HepG2 (cell line): ENCODE measurements at regions not wholly inside any gene's neighbourhood (a gene's known extent, or its start where the extent isn't known, plus 50 kb on each side); places are given as distances from the start of the nearest gene placed in this dataset.

Source experiments
- ATAC-seq: fragments of 200-7000 bp; cut with Tn5 transposase; 3 replicates; pipeline ENCODE4 v1.9.1; 2020; ENCODE audit warnings: mild to moderate bottlenecking, moderate library complexity
- BruUV-seq: library from RNA; stranded (reverse); fragments of 400-500 nt; replicated peaks from 2 replicates; lab custom pipeline; 2021; lab: Mats Ljungman, UMichigan
- CTCF ChIA-PET: fragments of 300-600 bp; formaldehyde crosslinking; extraction: SDS; loops from one replicate; lab custom pipeline; 2021; ENCODE audit warnings: low total read pairs, inconsistent platforms, low intra/inter-chr PET ratio; lab: Yijun Ruan, JAX
- POLR2A ChIA-PET: fragments of 350-600 bp; sonication (Branson Sonifier 250); formaldehyde crosslinking; loops from one replicate; lab custom pipeline; 2020; ENCODE audit warnings: antibody characterized with exemption, inconsistent platforms; lab: Yijun Ruan, JAX
- DNase-seq: peaks from one replicate; pipeline ENCODE4 v3.0.0-alpha.2; 2015; ENCODE audit warnings: low spot score
- FAIRE-seq: peaks from 3 replicates; lab custom pipeline; 2011; peaks lifted over from hg19 to GRCh38; lab: Jason Lieb, UNC
- H2AFZ ChIP-seq: one replicate; pipeline ENCODE4 v1.6.1; 2011; ENCODE audit warnings: low read length, inconsistent platforms
- H3K27ac ChIP-seq: fragments of 300-600 bp; 3 replicates; pipeline ENCODE4 v1.8.0; 2011; ENCODE audit warnings: mixed run types, mild to moderate bottlenecking, mixed read lengths, low read length, inconsistent platforms; ENCODE audit not compliant: insufficient read depth; ENCODE audit errors: extremely low read length
- H3K27me3 ChIP-seq, 2 experiments: fragments of 200-600 bp in 1 of 2; 2 replicates in 1 of 2; 3 replicates in 1 of 2; pipeline versions ENCODE4 v1.6.0 to v1.8.0; 2011; ENCODE audit warnings: low read length in 2 of 2, mild to moderate bottlenecking in 2 of 2, moderate library complexity in 2 of 2, inconsistent platforms in 1 of 2; ENCODE audit not compliant: insufficient read depth in 2 of 2, control insufficient read depth in 1 of 2
- H3K36me3 ChIP-seq, 2 experiments: fragments of 200-600 bp in 1 of 2; replicated peaks in 1 of 2; 2 replicates in 1 of 2; 3 replicates in 1 of 2; pipeline versions ENCODE4 v1.5.1 to v1.8.0; 2011; ENCODE audit warnings: low read length in 2 of 2, inconsistent platforms in 1 of 2; ENCODE audit not compliant: insufficient read depth in 2 of 2, control insufficient read depth in 1 of 2
- H3K4me1 ChIP-seq: 2 replicates; pipeline ENCODE4 v1.5.1; 2012; ENCODE audit warnings: low read length, inconsistent platforms; ENCODE audit not compliant: insufficient read depth
- H3K4me2 ChIP-seq: 2 replicates; pipeline ENCODE4 v1.6.0; 2011; ENCODE audit warnings: low read depth, low read length, inconsistent platforms
- H3K4me3 ChIP-seq, 3 experiments: fragments of 200-600 bp in 1 of 3; sonication (generic), shearing (Covaris generic) in 1 of 3; replicated peaks in 1 of 3; 2 replicates each; pipeline ENCODE4 v1.5.1; 2011 to 2016; ENCODE audit warnings: low read length in 3 of 3, inconsistent platforms in 2 of 3, low read depth in 2 of 3, mild to moderate bottlenecking in 2 of 3, control low read depth in 1 of 3, mixed read lengths in 1 of 3; ENCODE audit not compliant: insufficient read depth in 1 of 3
- H3K79me2 ChIP-seq: one replicate; pipeline ENCODE4 v1.6.1; 2011; ENCODE audit warnings: low read length, inconsistent platforms; ENCODE audit not compliant: insufficient read depth
- H3K9ac ChIP-seq: 2 replicates; pipeline ENCODE4 v1.6.0; 2011; ENCODE audit warnings: mild to moderate bottlenecking, low read depth, low read length, inconsistent platforms; ENCODE audit not compliant: insufficient read depth
- H3K9me3 ChIP-seq: 2 replicates; pipeline ENCODE4 v1.5.1; 2012; ENCODE audit warnings: mild to moderate bottlenecking, low read length
- H4K20me1 ChIP-seq: 2 replicates; pipeline ENCODE4 v1.6.0; 2011; ENCODE audit warnings: inconsistent platforms, mild to moderate bottlenecking, low read length, moderate library complexity; ENCODE audit not compliant: insufficient read depth
- AHR ChIP-seq: IDR thresholded peaks from 2 replicates; pipeline ENCODE4 v1.6.1; 2018; ENCODE audit warnings: missing genetic modification reagents, missing compliant biosample characterization
- CENPX ChIP-seq: sonication (generic); formaldehyde crosslinking; IDR thresholded peaks from 2 replicates; pipeline ENCODE4 v1.9.0; 2021; ENCODE audit warnings: mild to moderate bottlenecking, missing genetic modification reagents, moderate library complexity
- DNMT3B ChIP-seq: conservative IDR thresholded peaks from 2 replicates; pipeline ENCODE4 v1.6.1; 2016; ENCODE audit warnings: missing biosample characterization, control low read depth
- GMEB1 ChIP-seq: sonication (generic); formaldehyde crosslinking; IDR thresholded peaks from 2 replicates; pipeline ENCODE4 v1.5.1; 2020; ENCODE audit warnings: missing genetic modification reagents, mild to moderate bottlenecking, borderline replicate concordance
- KDM1A ChIP-seq: IDR thresholded peaks from 2 replicates; pipeline ENCODE4 v1.6.1; 2016; ENCODE audit warnings: missing compliant biosample characterization
- PTBP1 ChIP-seq: fragments of 200-400 bp; formaldehyde crosslinking; IDR thresholded peaks from 2 replicates; pipeline ENCODE4 v1.6.1; 2018; ENCODE audit warnings: low read length, low read depth; ENCODE audit not compliant: poor library complexity, severe bottlenecking
- RARA ChIP-seq: IDR thresholded peaks from 2 replicates; pipeline ENCODE4 v1.6.1; 2016; ENCODE audit warnings: missing genetic modification reagents, missing compliant biosample characterization
- SMAD3 ChIP-seq: sonication (generic); formaldehyde crosslinking; IDR thresholded peaks from 2 replicates; pipeline ENCODE4 v1.4.0; 2020; ENCODE audit warnings: missing genetic modification reagents
- SOX6 ChIP-seq, 2 experiments: fragments of 450-650 bp in 1 of 2; sonication (generic) in 1 of 2; formaldehyde crosslinking in 1 of 2; IDR thresholded peaks; 2 replicates each; pipeline versions ENCODE4 v1.4.0 to v1.6.1; 2017 to 2020; ENCODE audit warnings: antibody characterized with exemption in 1 of 2, mild to moderate bottlenecking in 1 of 2, missing genetic modification reagents in 1 of 2
- ZBTB44 ChIP-seq: sonication (generic); formaldehyde crosslinking; IDR thresholded peaks from 2 replicates; pipeline ENCODE4 v1.4.0; 2020; ENCODE audit warnings: missing genetic modification reagents
- ZNF33B ChIP-seq: sonication (generic); formaldehyde crosslinking; IDR thresholded peaks from 2 replicates; pipeline ENCODE4 v1.5.1; 2020; ENCODE audit warnings: mild to moderate bottlenecking, missing genetic modification reagents
- ZNF644 ChIP-seq: IDR thresholded peaks from 2 replicates; pipeline ENCODE4 v1.6.1; 2016; ENCODE audit warnings: low read depth
- ZNF724P ChIP-seq: sonication (generic); formaldehyde crosslinking; IDR thresholded peaks from 2 replicates; pipeline ENCODE4 v1.8.0; 2022; ENCODE audit warnings: missing genetic modification reagents, borderline replicate concordance
- WGBS: methylation state at CpG from one replicate; pipeline ENCODE4 v1.1.6; 2017; ENCODE audit warnings: low lambda C conversion rate; 5-methylcytosine and 5-hydroxymethylcytosine counted together
- in situ Hi-C: cut with HindIII; loops from 2 replicates; pipeline ENCODE4 v1.10.0; 2017; ENCODE audit warnings: low pct_unique_long_range_greater_than_20kb; ENCODE audit not compliant: extremely low pct_ligation_motif_present
- intact Hi-C: fragments of 100-400 bp; cut with micrococcal nuclease; formaldehyde crosslinking; loops from one replicate; pipeline ENCODE4 v1.10.0; 2022; ENCODE audit not compliant: unreplicated experiment

- no peaks in the 10 kb centered on the region for H3K27me3 ChIP-seq
- no peak overlapping the region for H3K4me2 ChIP-seq
- H3K9ac ChIP-seq: no peak overlapping the region
- no peak for FAIRE-seq
- DNase-seq: no peak
- no peak overlapping the region for H3K27ac ChIP-seq
- intact Hi-C loops (no loop called here), in situ Hi-C loops (no loop called here)
- no peaks in the 10 kb centered on the region for H3K4me1 ChIP-seq
- no peak overlapping the region for H3K4me3 ChIP-seq
- H4K20me1 ChIP-seq: no peaks in the 10 kb centered on the region
- 1% methylated on average over 4 of the region's 4 CpGs for WGBS
- POLR2A ChIA-PET: no interaction called here
- no peak for ATAC-seq
- CTCF ChIA-PET: no interaction called here
- no peak overlapping the region for H2AFZ ChIP-seq
- no peak for TF ChIP-seq ZNF724P (CRISPR knock-in tag)
- BruUV-seq: no TSS peak
- no peaks in the 10 kb centered on the region for H3K79me2 ChIP-seq
- peaks cover 23% of the 10 kb centered on the region for H3K9me3 ChIP-seq
- H3K36me3 ChIP-seq: no peaks in the 10 kb centered on the region
These were observed 1206.3 kb upstream of the CNTN5 start for GRCh38 chr11:97814325-97814959.

GRCh38 chr11:97815667-97816066 lies 1205.1 kb upstream of the CNTN5 start:
- intact Hi-C loops: no loop called here
- no peak overlapping the region for H3K4me3 ChIP-seq
- no TSS peak for BruUV-seq
- H3K9ac ChIP-seq: no peak overlapping the region
- peaks cover 14% of the 10 kb centered on the region for H3K9me3 ChIP-seq
- H3K79me2 ChIP-seq: no peaks in the 10 kb centered on the region
- H3K27ac ChIP-seq: no peak overlapping the region
- ATAC-seq: no peak
- H3K4me1 ChIP-seq: no peaks in the 10 kb centered on the region
- 2% methylated on average over 1 of the region's 1 CpG for WGBS
- CTCF ChIA-PET: no interaction called here
- DNase-seq: no peak
- in situ Hi-C loops: no loop called here
- no peak overlapping the region for H3K4me2 ChIP-seq
- no peaks in the 10 kb centered on the region for H3K27me3 ChIP-seq
- no peaks in the 10 kb centered on the region for H4K20me1 ChIP-seq
- FAIRE-seq: no peak
- no peak overlapping the region for H2AFZ ChIP-seq
- POLR2A ChIA-PET: no interaction called here
- no peaks in the 10 kb centered on the region for H3K36me3 ChIP-seq
- TF ChIP-seq RARA (CRISPR knock-in tag) (no peak), KDM1A (CRISPR knock-in tag) (no peak), SMAD3 (CRISPR knock-in tag) (no peak), CENPX (CRISPR knock-in tag) (no peak), AHR (CRISPR knock-in tag) (no peak), SOX6 (IDR thresholded peaks at IDR 0.05) (no peak), SOX6 (CRISPR knock-in tag; IDR thresholded peaks at IDR 0.05) (no peak), DNMT3B (CRISPR knock-in tag) (no peak), PTBP1 (no peak), ZNF644 (CRISPR knock-in tag) (no peak), GMEB1 (CRISPR knock-in tag) (no peak), ZBTB44 (no peak), ZNF33B (CRISPR knock-in tag) (no peak)
